Lower leg skin (tissue), 4 donors: ENCODE measurements at regions not wholly inside any gene's neighbourhood (a gene's known extent, or its start where the extent isn't known, plus 50 kb on each side); places are given as distances from the start of the nearest gene placed in this dataset.

Experiments
- DNase-seq, 2 donors: peaks; one replicate each; pipeline ENCODE4 v3.0.0-alpha.2; 2019; ENCODE audit warnings: low spot score in 2 of 2
- H3K4me3 ChIP-seq: fragments of 200-600 bp; sonication (generic); 2 replicates; pipeline ENCODE4 v1.5.1; 2017; ENCODE audit warnings: mild to moderate bottlenecking, low read depth; ENCODE audit not compliant: poor library complexity, severe bottlenecking
- POLR2A ChIP-seq, 2 donors: fragments of 450-650 bp; IDR thresholded peaks; one replicate each; pipeline ENCODE4 v1.6.1; 2016 to 2017; ENCODE audit warnings: antibody characterized with exemption in 2 of 2, mild to moderate bottlenecking in 1 of 2, moderate library complexity in 1 of 2
- WGBS, 2 donors: methylation state at CpG; one replicate each; pipeline ENCODE4 v1.1.5; 2018; 5-methylcytosine and 5-hydroxymethylcytosine counted together
- intact Hi-C: fragments of 100-400 bp; cut with DNase I; formaldehyde crosslinking; loops from one replicate; pipeline ENCODE4 v1.15.0; 2023; ENCODE audit warnings: low total_unique reads
- TF ChIP-seq, protein P1 (sequence below), 3 donors: fragments of 450-650 bp; IDR thresholded peaks; one replicate each; pipeline ENCODE4 v1.5.1; 2016; ENCODE audit warnings: antibody characterized with exemption in 3 of 3, mild to moderate bottlenecking in 3 of 3, moderate library complexity in 2 of 3

DNA sequence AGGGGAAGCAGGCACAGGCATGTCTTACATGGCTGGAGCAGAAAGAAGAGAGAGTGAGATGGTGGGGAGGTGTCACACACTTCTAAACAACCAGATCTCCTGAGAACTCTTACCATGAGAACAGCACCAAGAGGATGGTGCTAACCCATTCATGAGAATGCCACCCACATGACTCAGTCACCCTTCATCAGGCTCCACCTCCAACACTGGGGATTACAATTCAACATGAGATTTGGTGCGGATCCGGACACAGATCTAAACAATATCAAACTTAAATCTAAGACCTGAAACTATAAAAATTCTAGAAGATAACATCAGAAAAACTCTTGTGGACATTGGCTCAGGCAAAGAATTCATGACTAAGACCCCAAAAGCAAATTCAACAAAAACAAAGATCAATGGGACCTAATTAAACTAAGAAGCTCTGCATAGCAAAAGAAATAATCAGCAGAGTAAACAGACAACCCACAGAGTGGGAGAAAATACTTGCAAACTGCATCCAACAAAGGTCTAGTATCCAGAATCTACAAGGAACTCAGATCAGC is 65.4 kb downstream of the SPATA31C2 start:
- WGBS, 2 donors, result 95 to 97% methylated on average over 2 of the region's 2 CpGs
- DNase-seq, result no peak
- intact Hi-C loops, result no loop called here
- TF ChIP-seq, protein P1, sequence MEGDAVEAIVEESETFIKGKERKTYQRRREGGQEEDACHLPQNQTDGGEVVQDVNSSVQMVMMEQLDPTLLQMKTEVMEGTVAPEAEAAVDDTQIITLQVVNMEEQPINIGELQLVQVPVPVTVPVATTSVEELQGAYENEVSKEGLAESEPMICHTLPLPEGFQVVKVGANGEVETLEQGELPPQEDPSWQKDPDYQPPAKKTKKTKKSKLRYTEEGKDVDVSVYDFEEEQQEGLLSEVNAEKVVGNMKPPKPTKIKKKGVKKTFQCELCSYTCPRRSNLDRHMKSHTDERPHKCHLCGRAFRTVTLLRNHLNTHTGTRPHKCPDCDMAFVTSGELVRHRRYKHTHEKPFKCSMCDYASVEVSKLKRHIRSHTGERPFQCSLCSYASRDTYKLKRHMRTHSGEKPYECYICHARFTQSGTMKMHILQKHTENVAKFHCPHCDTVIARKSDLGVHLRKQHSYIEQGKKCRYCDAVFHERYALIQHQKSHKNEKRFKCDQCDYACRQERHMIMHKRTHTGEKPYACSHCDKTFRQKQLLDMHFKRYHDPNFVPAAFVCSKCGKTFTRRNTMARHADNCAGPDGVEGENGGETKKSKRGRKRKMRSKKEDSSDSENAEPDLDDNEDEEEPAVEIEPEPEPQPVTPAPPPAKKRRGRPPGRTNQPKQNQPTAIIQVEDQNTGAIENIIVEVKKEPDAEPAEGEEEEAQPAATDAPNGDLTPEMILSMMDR (IDR thresholded peaks at IDR 0.05), result no peak
- no peak for TF ChIP-seq POLR2A (IDR thresholded peaks at IDR 0.05)
- no peak overlapping the region for H3K4me3 ChIP-seq

DNA sequence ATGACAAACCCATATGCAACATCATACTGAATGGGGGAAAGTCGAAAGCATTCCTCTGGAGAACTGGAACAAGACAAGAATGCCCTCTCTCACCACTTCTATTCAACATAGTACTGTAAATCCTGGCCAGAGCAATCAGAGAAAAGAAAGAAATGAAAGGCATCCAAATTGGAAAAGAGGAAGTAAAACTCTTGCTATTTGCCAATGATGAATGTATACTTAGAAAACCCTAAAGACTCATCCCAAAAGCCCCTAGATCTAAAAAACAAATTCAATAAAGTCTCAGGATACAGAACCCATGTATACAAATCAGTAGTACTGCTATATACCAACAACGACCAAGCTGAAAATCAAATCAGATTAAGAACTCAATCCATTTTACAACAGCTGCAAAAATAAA is 66.9 kb downstream of the SPATA31C2 start:
- intact Hi-C loops, result no loop called here
- WGBS, 2 donors, result 66 to 80% methylated on average over 2 of the region's 2 CpGs
- no peak overlapping the region for H3K4me3 ChIP-seq
- TF ChIP-seq POLR2A (IDR thresholded peaks at IDR 0.05), result no peak
- TF ChIP-seq, protein P1 (IDR thresholded peaks at IDR 0.05), result no peak
- no peak for DNase-seq

DNA sequence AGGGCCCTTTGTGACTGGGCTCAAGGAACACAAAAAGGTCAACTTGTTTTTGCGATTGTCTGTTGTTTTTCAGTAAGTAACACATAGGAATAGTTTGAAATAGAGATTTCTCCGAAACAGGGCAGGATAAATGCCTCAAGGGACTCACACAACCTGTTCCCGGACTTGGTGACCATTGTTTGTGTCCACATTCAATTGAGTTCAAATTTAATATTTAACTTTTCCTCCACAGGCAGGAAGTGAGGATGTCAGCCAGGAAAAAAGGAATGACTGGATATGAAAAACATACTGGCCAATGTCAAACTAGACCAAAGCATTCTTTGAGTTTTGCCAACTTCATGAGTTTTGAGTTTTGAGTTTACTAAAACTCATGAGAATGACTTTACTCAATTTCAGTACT is 72.7 kb downstream of the SPATA31C2 start:
- no peak overlapping the region for H3K4me3 ChIP-seq
- WGBS, 2 donors, result 75 to 84% methylated on average over 3 of the region's 3 CpGs
- no peak for TF ChIP-seq POLR2A (IDR thresholded peaks at IDR 0.05)
- TF ChIP-seq, protein P1 (IDR thresholded peaks at IDR 0.05), result no peak

DNA sequence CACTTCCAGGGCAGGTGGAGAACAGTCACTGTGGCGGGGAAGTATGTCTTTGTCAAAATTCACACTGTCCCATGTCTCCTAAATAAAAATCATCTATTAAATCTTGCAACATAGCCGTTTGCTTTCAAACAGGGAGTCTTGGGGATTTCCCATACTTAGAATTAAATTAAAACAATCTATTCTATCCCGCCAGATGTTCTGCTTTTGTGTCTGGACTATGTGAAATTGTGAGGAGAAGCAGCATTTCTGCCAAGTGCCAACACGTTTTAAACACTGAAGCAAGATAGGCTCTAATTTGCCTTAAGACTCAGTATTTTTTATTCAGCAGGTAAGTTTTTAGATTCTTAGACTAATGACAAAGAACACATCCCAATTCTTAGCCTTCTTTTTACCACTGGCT is 73.7 kb downstream of the SPATA31C2 start:
- no peak for DNase-seq
- intact Hi-C loops, result no loop called here
- no peak overlapping the region for H3K4me3 ChIP-seq
- TF ChIP-seq, protein P1 (IDR thresholded peaks at IDR 0.05), result no peak
- no peak for TF ChIP-seq POLR2A (IDR thresholded peaks at IDR 0.05)
- 24 to 33% methylated on average over 4 of the region's 4 CpGs for WGBS, 2 donors

More for the DNA sequence above, 72.7 kb downstream of the SPATA31C2 start:
- intact Hi-C loops, result no loop called here
- no peak for DNase-seq

DNA sequence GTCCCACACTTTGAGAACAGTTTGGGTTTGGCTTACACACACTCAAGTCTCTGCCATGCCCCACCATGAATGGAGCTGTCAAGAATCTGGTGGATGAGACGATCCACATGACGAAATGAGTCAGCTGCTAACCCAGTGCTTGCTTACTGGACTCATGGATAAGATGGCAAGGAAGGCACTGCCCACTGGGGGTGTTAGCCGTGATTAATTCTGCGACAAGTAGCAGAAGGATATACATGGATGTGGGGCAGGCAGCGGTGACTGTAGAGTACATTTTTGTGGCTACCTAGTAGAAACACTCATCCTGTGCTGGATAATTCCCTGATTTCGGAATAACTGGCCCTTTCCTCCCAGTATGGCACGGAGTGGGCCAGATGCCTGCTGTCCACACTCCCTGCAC is 77.5 kb downstream of the SPATA31C2 start:
- H3K4me3 ChIP-seq, result no peak overlapping the region
- DNase-seq, result no peak
- intact Hi-C loops, result no loop called here
- no peak for TF ChIP-seq POLR2A (IDR thresholded peaks at IDR 0.05)
- TF ChIP-seq, protein P1 (IDR thresholded peaks at IDR 0.05), result no peak
- WGBS, 2 donors, result 94 to 97% methylated on average over 7 of the region's 7 CpGs

DNA sequence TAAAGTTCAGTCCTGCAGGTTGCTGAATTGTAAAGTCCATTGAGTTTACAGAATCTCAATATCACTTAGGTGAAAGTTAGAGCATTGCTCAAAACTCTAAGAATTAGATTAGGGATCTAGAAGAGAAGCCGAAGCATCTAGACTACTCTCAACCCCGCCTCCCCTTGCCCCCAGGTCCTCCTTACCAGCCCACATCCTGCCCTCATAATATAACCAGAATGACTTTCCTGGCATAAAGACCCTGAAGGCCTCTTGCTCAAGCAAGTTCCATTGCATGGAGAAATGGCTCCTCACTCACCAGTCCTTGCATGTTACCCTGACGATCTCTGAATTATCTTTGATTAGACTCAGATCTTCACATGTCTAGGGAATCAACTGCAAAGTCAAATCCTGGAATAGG is 78.8 kb downstream of the SPATA31C2 start:
- TF ChIP-seq, protein P1 (IDR thresholded peaks at IDR 0.05), result no peak
- TF ChIP-seq POLR2A (IDR thresholded peaks at IDR 0.05), result no peak
- intact Hi-C loops, result no loop called here
- 80 to 85% methylated on average over 3 of the region's 3 CpGs for WGBS, 2 donors
- DNase-seq, result no peak
- no peak overlapping the region for H3K4me3 ChIP-seq
